C4-2B (cell line): ENCODE measurements at regions not wholly inside any gene's neighbourhood (a gene's known extent, or its start where the extent isn't known, plus 50 kb on each side); places are given as distances from the start of the nearest gene placed in this dataset.

Source experiments
- CTCF ChIP-seq: fragments of 450-650 bp; conservative IDR thresholded peaks from 2 replicates; pipeline ENCODE4 v1.5.1; 2017; ENCODE audit warnings: mild to moderate bottlenecking
- ZFX ChIP-seq: fragments of 450-650 bp; IDR thresholded peaks from 2 replicates; pipeline ENCODE4 v1.6.1; 2017

GRCh38 chr7:106962751-106963150 lies 81.8 kb upstream of the PRKAR2B start:
- TF ChIP-seq CTCF (no peak), ZFX (no peak)
